ENCODE measurements at regions not wholly inside any gene's neighbourhood (a gene's known extent, or its start where the extent isn't known, plus 50 kb on each side); places are given as distances from the start of the nearest gene placed in this dataset.
"Not testable (repeated sequence)": the region's sequence is repeated elsewhere in the genome, so short reads cannot be mapped to it uniquely, and the experiment has no call there.

DNA sequence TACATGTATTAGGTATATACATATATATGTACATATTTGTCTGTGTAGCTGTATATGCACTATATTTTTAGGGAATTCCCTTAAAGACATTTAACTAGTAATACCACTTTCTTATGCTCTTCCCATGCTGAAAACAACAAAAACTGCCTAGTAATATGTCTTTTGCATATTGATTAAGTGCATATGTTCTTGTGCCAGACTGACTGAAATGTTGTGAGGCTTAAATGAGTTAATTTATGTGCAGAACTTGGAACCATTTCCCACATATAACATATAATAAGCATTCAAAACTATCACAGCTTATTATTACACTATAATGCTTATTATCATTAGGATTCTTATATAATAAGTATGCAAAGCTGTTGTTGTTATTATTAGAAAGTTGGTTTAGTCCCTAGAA is 318.0 kb upstream of the KCNMB2 start:
- Histone ChIP-seq H3K79me2 (ENCODE audit: control insufficient read depth, insufficient read depth, low read length) (no peaks in the 10 kb centered on the region), H3K4me2 (ENCODE audit: insufficient read depth, low read length) (no peak overlapping the region), H2AFZ (ENCODE audit: low read depth, low read length) (no peak overlapping the region), H3K4me3 (replicated peaks in 1 of 3; ENCODE audit: insufficient read depth in 1 of 3, low read depth in 1 of 3, low read length in 3 of 3) (no peak overlapping the region), H3K9me1 (replicated peaks; ENCODE audit: control insufficient read depth, extremely low read depth, insufficient read depth, low read length) (no peaks in the 10 kb centered on the region), H3K36me3 (ENCODE audit: control insufficient read depth in 2 of 2, extremely low read depth in 1 of 2, insufficient read depth in 2 of 2, low read length in 2 of 2) (no peaks in the 10 kb centered on the region), H3K9ac (replicated peaks; ENCODE audit: extremely low read depth, insufficient read depth, low read length) (no peak overlapping the region), H3K9me3 (replicated peaks; ENCODE audit: control insufficient read depth, insufficient read depth, low read length) (no peaks in the 10 kb centered on the region), H3K4me1 (ENCODE audit: control insufficient read depth, extremely low read depth, insufficient read depth, low read length) (no peaks in the 10 kb centered on the region), H3K27me3 (ENCODE audit: control insufficient read depth in 2 of 2, insufficient read depth in 2 of 2, low read length in 2 of 2) (no peaks in the 10 kb centered on the region), H4K20me1 (replicated peaks; ENCODE audit: control insufficient read depth, extremely low read depth, insufficient read depth, low read length) (no peaks in the 10 kb centered on the region), H3K27ac (ENCODE audit: insufficient read depth, low read depth, low read length) (no peak overlapping the region)
- ChIA-PET CTCF (no interaction called here), POLR2A (no interaction called here)
- TF ChIP-seq JUN (IDR thresholded peaks at IDR 0.05; ENCODE audit: borderline replicate concordance, insufficient read depth, insufficient read length, low read depth): no peak
- TF ChIP-seq EZH2 (IDR thresholded peaks at IDR 0.05; ENCODE audit: borderline replicate concordance, low read depth, low read length, severe bottlenecking): no peak
- no peak for TF ChIP-seq FOS (IDR thresholded peaks at IDR 0.05; ENCODE audit: borderline replicate concordance, insufficient read depth, low read length)
- TF ChIP-seq GATA2 (IDR thresholded peaks at IDR 0.05; ENCODE audit: insufficient read depth, insufficient read length, low read depth, low read length): no peak
- TF ChIP-seq, protein P1, sequence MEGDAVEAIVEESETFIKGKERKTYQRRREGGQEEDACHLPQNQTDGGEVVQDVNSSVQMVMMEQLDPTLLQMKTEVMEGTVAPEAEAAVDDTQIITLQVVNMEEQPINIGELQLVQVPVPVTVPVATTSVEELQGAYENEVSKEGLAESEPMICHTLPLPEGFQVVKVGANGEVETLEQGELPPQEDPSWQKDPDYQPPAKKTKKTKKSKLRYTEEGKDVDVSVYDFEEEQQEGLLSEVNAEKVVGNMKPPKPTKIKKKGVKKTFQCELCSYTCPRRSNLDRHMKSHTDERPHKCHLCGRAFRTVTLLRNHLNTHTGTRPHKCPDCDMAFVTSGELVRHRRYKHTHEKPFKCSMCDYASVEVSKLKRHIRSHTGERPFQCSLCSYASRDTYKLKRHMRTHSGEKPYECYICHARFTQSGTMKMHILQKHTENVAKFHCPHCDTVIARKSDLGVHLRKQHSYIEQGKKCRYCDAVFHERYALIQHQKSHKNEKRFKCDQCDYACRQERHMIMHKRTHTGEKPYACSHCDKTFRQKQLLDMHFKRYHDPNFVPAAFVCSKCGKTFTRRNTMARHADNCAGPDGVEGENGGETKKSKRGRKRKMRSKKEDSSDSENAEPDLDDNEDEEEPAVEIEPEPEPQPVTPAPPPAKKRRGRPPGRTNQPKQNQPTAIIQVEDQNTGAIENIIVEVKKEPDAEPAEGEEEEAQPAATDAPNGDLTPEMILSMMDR (IDR thresholded peaks at IDR 0.05; ENCODE audit: extremely low read depth in 1 of 2, insufficient read depth in 1 of 2, low read depth in 1 of 2, low read length in 2 of 2): no peak
- no peak for TF ChIP-seq POLR2AphosphoS5 (IDR thresholded peaks at IDR 0.05; ENCODE audit: insufficient read depth, low read depth, low read length)
- TF ChIP-seq POLR2A (IDR thresholded peaks at IDR 0.05; ENCODE audit: low read depth, low read length): no peak
- FAIRE-seq (no peak), DNase-seq (ENCODE audit: low read depth, low spot score) (no peak)
- dilution Hi-C loops (cut with MboI; ENCODE audit: extremely low pct_ligation_motif_present, low sequenced_read_pairs) (no loop called here), intact Hi-C loops (cut with micrococcal nuclease) (no loop called here)
- no TSS peak for BruUV-seq (replicated peaks)

GRCh38 chr3:178219661-178220060 is 316.6 kb upstream of the KCNMB2 start:
- intact Hi-C loops (cut with micrococcal nuclease); H3K36me3 ChIP-seq (ENCODE audit: control insufficient read depth in 2 of 2, extremely low read depth in 1 of 2, insufficient read depth in 2 of 2, low read length in 2 of 2); H2AFZ ChIP-seq (ENCODE audit: low read depth, low read length); H3K27ac ChIP-seq (ENCODE audit: insufficient read depth, low read depth, low read length); H3K4me3 ChIP-seq (replicated peaks in 1 of 3; ENCODE audit: insufficient read depth in 1 of 3, low read depth in 1 of 3, low read length in 3 of 3); H3K27me3 ChIP-seq (ENCODE audit: control insufficient read depth in 2 of 2, insufficient read depth in 2 of 2, low read length in 2 of 2); dilution Hi-C loops (cut with MboI; ENCODE audit: extremely low pct_ligation_motif_present, low sequenced_read_pairs); DNase-seq (ENCODE audit: low read depth, low spot score); H3K9ac ChIP-seq (replicated peaks; ENCODE audit: extremely low read depth, insufficient read depth, low read length); H3K79me2 ChIP-seq (ENCODE audit: control insufficient read depth, insufficient read depth, low read length); POLR2A ChIA-PET; CTCF ChIA-PET; H4K20me1 ChIP-seq (replicated peaks; ENCODE audit: control insufficient read depth, extremely low read depth, insufficient read depth, low read length); H3K4me1 ChIP-seq (ENCODE audit: control insufficient read depth, extremely low read depth, insufficient read depth, low read length); H3K4me2 ChIP-seq (ENCODE audit: insufficient read depth, low read length); BruUV-seq (replicated peaks); H3K9me1 ChIP-seq (replicated peaks; ENCODE audit: control insufficient read depth, extremely low read depth, insufficient read depth, low read length); H3K9me3 ChIP-seq (replicated peaks; ENCODE audit: control insufficient read depth, insufficient read depth, low read length); FAIRE-seq: not testable (repeated sequence)
